H9 (cell line): ENCODE measurements at regions not wholly inside any gene's neighbourhood (a gene's known extent, or its start where the extent isn't known, plus 50 kb on each side); places are given as distances from the start of the nearest gene placed in this dataset.

Experiments used
- DNase-seq: peaks from one replicate; pipeline ENCODE4 v3.0.0-alpha.2; 2017
- H2AFZ ChIP-seq: one replicate; pipeline ENCODE4 v1.6.1; 2013; ENCODE audit warnings: mild to moderate bottlenecking, low read length, control low read depth, moderate library complexity
- H2AK5ac ChIP-seq: 2 replicates; pipeline ENCODE4 v1.6.1; 2013; ENCODE audit warnings: low read length, control low read depth, mixed read lengths; ENCODE audit not compliant: insufficient read length
- H2BK120ac ChIP-seq: one replicate; pipeline ENCODE4 v1.6.1; 2013; ENCODE audit warnings: low read depth, mild to moderate bottlenecking, low read length, control low read depth, inconsistent platforms; ENCODE audit not compliant: poor library complexity, severe bottlenecking
- H2BK12ac ChIP-seq: 2 replicates; pipeline ENCODE4 v1.6.1; 2013; ENCODE audit warnings: low read length, control low read depth, mixed read lengths, low read depth; ENCODE audit not compliant: insufficient read length
- H2BK15ac ChIP-seq: 2 replicates; pipeline ENCODE4 v1.6.1; 2013; ENCODE audit warnings: low read depth, low read length, control low read depth
- H2BK20ac ChIP-seq: one replicate; pipeline ENCODE4 v1.6.1; 2013; ENCODE audit warnings: low read depth, mild to moderate bottlenecking, low read length, control low read depth, inconsistent platforms; ENCODE audit not compliant: poor library complexity, severe bottlenecking
- H2BK5ac ChIP-seq: 2 replicates; pipeline ENCODE4 v1.6.1; 2013; ENCODE audit warnings: low read length, control low read depth, mixed read lengths; ENCODE audit not compliant: insufficient read length
- H3K14ac ChIP-seq: 2 replicates; pipeline ENCODE4 v1.6.1; 2013; ENCODE audit warnings: low read length, control low read depth; ENCODE audit not compliant: insufficient read depth
- H3K18ac ChIP-seq: 2 replicates; pipeline ENCODE4 v1.6.1; 2013; ENCODE audit warnings: low read depth, mild to moderate bottlenecking, mixed read lengths, low read length, control low read depth; ENCODE audit not compliant: insufficient read length
- H3K23ac ChIP-seq: 2 replicates; pipeline ENCODE4 v1.6.1; 2013; ENCODE audit warnings: low read length, control low read depth, mixed read lengths, low read depth; ENCODE audit not compliant: insufficient read length
- H3K23me2 ChIP-seq: 2 replicates; pipeline ENCODE4 v1.6.1; 2013; ENCODE audit warnings: low read depth, mild to moderate bottlenecking, mixed read lengths, low read length, control low read depth; ENCODE audit not compliant: insufficient read length, poor library complexity, severe bottlenecking
- H3K27ac ChIP-seq: 2 replicates; pipeline ENCODE4 v1.5.1; 2013; ENCODE audit warnings: low read length, control low read depth, mixed read lengths, low read depth; ENCODE audit not compliant: insufficient read length
- H3K27me3 ChIP-seq: 2 replicates; pipeline ENCODE4 v1.6.1; 2013; ENCODE audit warnings: low read length, control low read depth, inconsistent platforms; ENCODE audit not compliant: insufficient read depth
- H3K4ac ChIP-seq: 2 replicates; pipeline ENCODE4 v1.6.1; 2013; ENCODE audit warnings: low read depth, mild to moderate bottlenecking, control low read depth, inconsistent platforms, low read length, moderate library complexity
- H3K4me1 ChIP-seq: 2 replicates; pipeline ENCODE4 v1.6.1; 2013; ENCODE audit warnings: low read length, control low read depth, inconsistent platforms; ENCODE audit not compliant: insufficient read depth
- H3K4me2 ChIP-seq: 2 replicates; pipeline ENCODE4 v1.6.1; 2013; ENCODE audit warnings: low read length, control low read depth, mixed read lengths; ENCODE audit not compliant: insufficient read length, insufficient read depth
- H3K56ac ChIP-seq: 2 replicates; pipeline ENCODE4 v1.6.1; 2013; ENCODE audit warnings: low read depth, mild to moderate bottlenecking, mixed read lengths, low read length, control low read depth; ENCODE audit not compliant: insufficient read length
- H3K79me1 ChIP-seq: 2 replicates; pipeline ENCODE4 v1.6.1; 2013; ENCODE audit warnings: low read depth, mild to moderate bottlenecking, moderate library complexity, low read length, control low read depth, inconsistent platforms; ENCODE audit not compliant: insufficient read depth, poor library complexity, severe bottlenecking
- H3K79me2 ChIP-seq: 2 replicates; pipeline ENCODE4 v1.6.1; 2013; ENCODE audit warnings: low read length, control low read depth, inconsistent platforms; ENCODE audit not compliant: insufficient read depth
- H3K9ac ChIP-seq: 2 replicates; pipeline ENCODE4 v1.6.1; 2013; ENCODE audit warnings: low read length, control low read depth, mixed read lengths; ENCODE audit not compliant: insufficient read length; ENCODE audit errors: extremely low read depth
- H3K9me3 ChIP-seq: one replicate; pipeline ENCODE4 v1.6.1; 2013; ENCODE audit warnings: low read depth, low read length, inconsistent platforms; ENCODE audit not compliant: control insufficient read depth
- H3T11ph ChIP-seq: one replicate; pipeline ENCODE4 v1.6.1; 2013; ENCODE audit warnings: mild to moderate bottlenecking, low read length, control low read depth, inconsistent platforms
- H4K20me1 ChIP-seq: one replicate; pipeline ENCODE4 v1.6.1; 2013; ENCODE audit not compliant: control insufficient read depth, insufficient read length, insufficient read depth
- H4K5ac ChIP-seq: 2 replicates; pipeline ENCODE4 v1.6.1; 2013; ENCODE audit warnings: low read depth, mild to moderate bottlenecking, mixed read lengths, low read length, control low read depth; ENCODE audit not compliant: insufficient read length
- H4K8ac ChIP-seq: replicated peaks from 2 replicates; pipeline ENCODE4 v1.6.1; 2013; ENCODE audit warnings: low read length, control low read depth, mixed read lengths, low read depth; ENCODE audit not compliant: insufficient read length
- H4K91ac ChIP-seq: 2 replicates; pipeline ENCODE4 v1.6.1; 2013; ENCODE audit warnings: low read depth, mild to moderate bottlenecking, moderate library complexity, mixed read lengths, low read length, control low read depth; ENCODE audit not compliant: insufficient read length
- H3K27ac Mint-ChIP-seq, 3 experiments: 2 replicates in 2 of 3; 3 replicates in 1 of 3; pipeline ENCODE4 v1.8.0; 2020 to 2021; ENCODE audit warnings: mixed read lengths in 3 of 3, mild to moderate bottlenecking in 1 of 3, moderate library complexity in 1 of 3
- H3K27me3 Mint-ChIP-seq: 2 replicates; pipeline ENCODE4 v1.8.0; 2021; ENCODE audit warnings: low read depth, mild to moderate bottlenecking, moderate library complexity, mixed read lengths
- H3K36me3 Mint-ChIP-seq, 3 experiments: 2 replicates in 2 of 3; 3 replicates in 1 of 3; pipeline ENCODE4 v1.8.0; 2020 to 2021; ENCODE audit warnings: low read depth in 3 of 3, mixed read lengths in 3 of 3; ENCODE audit not compliant: insufficient read depth in 1 of 3
- H3K4me1 Mint-ChIP-seq, 2 experiments: 2 replicates each; pipeline ENCODE4 v1.8.0; 2020; ENCODE audit warnings: mixed read lengths in 2 of 2
- H3K4me3 Mint-ChIP-seq, 2 experiments: 2 replicates in 1 of 2; 3 replicates in 1 of 2; pipeline ENCODE4 v1.8.0; 2020 to 2021; ENCODE audit warnings: mild to moderate bottlenecking in 2 of 2, mixed read lengths in 2 of 2, moderate library complexity in 1 of 2
- H3K9me3 Mint-ChIP-seq, 2 experiments: 2 replicates in 1 of 2; 3 replicates in 1 of 2; pipeline ENCODE4 v1.8.0; 2020; ENCODE audit warnings: mild to moderate bottlenecking in 2 of 2, mixed read lengths in 2 of 2, moderate library complexity in 1 of 2
- CTCF ChIP-seq: fragments of 200-600 bp; sonication (generic); conservative IDR thresholded peaks from 3 replicates; pipeline ENCODE4 v1.8.0; 2021; ENCODE audit warnings: antibody characterized with exemption, mild to moderate bottlenecking
- WGBS: extraction: QIAGEN DNeasy Blood & Tissue Kit; methylation state at CpG from one replicate; pipeline ENCODE4 v1.1.7; 2013; ENCODE audit warnings: missing lambda C conversion rate, low lambda C conversion rate, mixed read lengths; ENCODE audit not compliant: insufficient read length; ENCODE audit errors: extremely low coverage; 5-methylcytosine and 5-hydroxymethylcytosine counted together

GRCh38 chr6:97958134-97958533, 675.1 kb upstream of the MMS22L start:
- DNase-seq, result peak; percentile 84
- H3K4me2 ChIP-seq, result no peak overlapping the region
- H2BK15ac ChIP-seq, result no peak overlapping the region
- no peak overlapping the region for H3T11ph ChIP-seq
- no peaks in the 10 kb centered on the region for H3K36me3 Mint-ChIP-seq
- no peak overlapping the region for H3K27ac ChIP-seq
- no peaks in the 10 kb centered on the region for H3K27me3 Mint-ChIP-seq
- H4K91ac ChIP-seq, result no peak overlapping the region
- no peak overlapping the region for H3K9ac ChIP-seq
- H2AK5ac ChIP-seq, result no peak overlapping the region
- H3K4me3 Mint-ChIP-seq, result no peak overlapping the region
- H3K79me1 ChIP-seq, result no peaks in the 10 kb centered on the region
- no peak overlapping the region for H2BK12ac ChIP-seq
- peaks cover 0 to 12% of the 10 kb centered on the region in 2 experiments; a peak in 2 of 4 replicates for H3K4me1 Mint-ChIP-seq
- H3K18ac ChIP-seq, result no peak overlapping the region
- no peaks in the 10 kb centered on the region for H3K27me3 ChIP-seq
- no peak overlapping the region for H3K27ac Mint-ChIP-seq
- no peaks in the 10 kb centered on the region for H4K20me1 ChIP-seq
- no peak overlapping the region for H2AFZ ChIP-seq
- no peak overlapping the region; the same call in 1 of the 2 replicates for H3K14ac ChIP-seq
- no CpG with 5 or more reads among the region's 8 CpGs for WGBS
- H4K5ac ChIP-seq, result no peak overlapping the region
- H3K4me1 ChIP-seq, result no peaks in the 10 kb centered on the region; the same call in 1 of the 2 replicates
- no peak overlapping the region for H2BK120ac ChIP-seq
- TF ChIP-seq CTCF, result peak; percentile 30; the same call in 2 of the 3 replicates
- no peak overlapping the region for H2BK20ac ChIP-seq
- no peak overlapping the region for H3K56ac ChIP-seq
- peaks cover 0 to 2% of the 10 kb centered on the region in 2 experiments; a peak in 2 of 5 replicates for H3K9me3 Mint-ChIP-seq
- no peak overlapping the region for H3K4ac ChIP-seq
- no peaks in the 10 kb centered on the region for H3K9me3 ChIP-seq
- H3K23ac ChIP-seq, result no peak overlapping the region
- no peaks in the 10 kb centered on the region for H3K79me2 ChIP-seq
- no peaks in the 10 kb centered on the region for H3K23me2 ChIP-seq
- no peak overlapping the region for H2BK5ac ChIP-seq
- no peak overlapping the region for H4K8ac ChIP-seq
